ENCODE measurements at regions not wholly inside any gene's neighbourhood (a gene's known extent, or its start where the extent isn't known, plus 50 kb on each side); places are given as distances from the start of the nearest gene placed in this dataset.

- 58% methylated on average over 4 of the region's 4 CpGs for WGBS (ENCODE audit: missing lambda C conversion rate)
- CTCF ChIA-PET = no interaction called here
- Histone ChIP-seq H3K4me3 (no peak overlapping the region), H3K4me1 (no peaks in the 10 kb centered on the region), H3K27ac (no peak overlapping the region), H3K4me2 (no peak overlapping the region), H3K9me3 (no peaks in the 10 kb centered on the region)
- no peak for TF ChIP-seq HOXA7 (CRISPR knock-in tag; IDR thresholded peaks at IDR 0.05)
- TF ChIP-seq CHD4 (IDR thresholded peaks at IDR 0.05; ENCODE audit: borderline replicate concordance) = no peak
- TF ChIP-seq RNF2 (IDR thresholded peaks at IDR 0.05; ENCODE audit: borderline replicate concordance, low read depth) = no peak
- DNase-seq (ENCODE audit: low read depth in 1 of 2, low spot score in 1 of 2) (no peak), FAIRE-seq (no peak), ATAC-seq (no peak)
- POLR2A ChIA-PET = no interaction called here
Measured at GRCh38 chr13:86976521-86977324, 694.4 kb upstream of the SLITRK5 start.

GRCh38 chr13:86986448-86986847 lies 684.7 kb upstream of the SLITRK5 start:
- Histone ChIP-seq H3K9me3 (no peaks in the 10 kb centered on the region), H3K4me3 (no peak overlapping the region), H3K4me1 (no peaks in the 10 kb centered on the region), H3K4me2 (0 out of 3 replicates have a peak overlapping the region, but pooled peaks have one; percentile 12), H3K27ac (no peak overlapping the region)
- DNase-seq (ENCODE audit: low read depth in 1 of 2, low spot score in 1 of 2) (peak in 1 of 2 experiments; percentile 33), ATAC-seq (no peak), FAIRE-seq (no peak)
- ChIA-PET CTCF (no interaction called here), POLR2A (no interaction called here)
- WGBS (ENCODE audit: missing lambda C conversion rate) = 3% methylated on average over 4 of the region's 4 CpGs
- TF ChIP-seq FOXS1 (CRISPR knock-in tag; IDR thresholded peaks at IDR 0.05) (no peak), JUNB (IDR thresholded peaks at IDR 0.05) (no peak), HOXB5 (CRISPR knock-in tag; IDR thresholded peaks at IDR 0.05) (no peak), NR3C1 (IDR thresholded peaks at IDR 0.05) (no peak), EHMT2 (IDR thresholded peaks at IDR 0.05; ENCODE audit: low read depth) (no peak), BHLHE40 (IDR thresholded peaks at IDR 0.05; ENCODE audit: low read depth, low read length) (no peak), TP53 (CRISPR knock-in tag; IDR thresholded peaks at IDR 0.05) (no peak), E2F6 (IDR thresholded peaks at IDR 0.05; ENCODE audit: borderline replicate concordance, low read depth) (no peak), ELK1 (IDR thresholded peaks at IDR 0.05; ENCODE audit: low read depth, low read length) (no peak), MAFK (IDR thresholded peaks at IDR 0.05; ENCODE audit: partially characterized antibody) (no peak), HOXA7 (CRISPR knock-in tag; IDR thresholded peaks at IDR 0.05) (no peak), CEBPB (IDR thresholded peaks at IDR 0.05) (no peak), PBX3 (IDR thresholded peaks at IDR 0.05) (no peak), RNF2 (IDR thresholded peaks at IDR 0.05; ENCODE audit: borderline replicate concordance, low read depth) (no peak), BCL3 (IDR thresholded peaks at IDR 0.05) (no peak), CTCF (IDR thresholded peaks at IDR 0.05) (no peak), EHF (CRISPR knock-in tag; IDR thresholded peaks at IDR 0.05) (no peak), USF2 (IDR thresholded peaks at IDR 0.05) (no peak)
